OCI-LY7 (cell line): ENCODE measurements at regions not wholly inside any gene's neighbourhood (a gene's known extent, or its start where the extent isn't known, plus 50 kb on each side); places are given as distances from the start of the nearest gene placed in this dataset.

Experiments used
- BruUV-seq: library from RNA; stranded (reverse); fragments of 400-500 nt; replicated peaks from 2 replicates; lab custom pipeline; 2021; lab: Mats Ljungman, UMichigan
- CTCF ChIA-PET: fragments of 300-600 bp; sonication (Branson Sonifier 250); formaldehyde crosslinking; loops from one replicate; lab custom pipeline; 2022; ENCODE audit warnings: antibody characterized with exemption; ENCODE audit not compliant: unreplicated experiment; lab: Charles Lee
- POLR2A ChIA-PET: fragments of 300-600 bp; sonication (Branson Sonifier 250); formaldehyde crosslinking; loops from one replicate; lab custom pipeline; 2022; ENCODE audit warnings: antibody characterized with exemption; lab: Charles Lee
- DNase-seq: peaks from one replicate; pipeline ENCODE4 v3.0.0-alpha.2; 2015; ENCODE audit warnings: low spot score
- H2AFZ ChIP-seq: fragments of 200-600 bp; sonication (generic), shearing (Covaris generic); 2 replicates; pipeline ENCODE4 v1.6.1; 2014; ENCODE audit warnings: mild to moderate bottlenecking, antibody characterized with exemption, low read length, moderate library complexity
- H3K27ac ChIP-seq: fragments of 200-600 bp; sonication (generic); 2 replicates; pipeline ENCODE4 v1.5.1; 2014; ENCODE audit warnings: mixed run types, low read depth, mild to moderate bottlenecking, moderate library complexity, low read length, inconsistent platforms; ENCODE audit not compliant: poor library complexity, severe bottlenecking
- H3K36me3 ChIP-seq: fragments of 200-600 bp; sonication (generic); 2 replicates; pipeline ENCODE4 v1.6.1; 2014; ENCODE audit warnings: mild to moderate bottlenecking, antibody characterized with exemption, low read length, moderate library complexity, mixed read lengths; ENCODE audit not compliant: insufficient read depth
- H3K4me1 ChIP-seq: fragments of 200-600 bp; sonication (generic); 2 replicates; pipeline ENCODE4 v1.5.1; 2014; ENCODE audit warnings: mild to moderate bottlenecking, low read length; ENCODE audit not compliant: insufficient read depth, poor library complexity, severe bottlenecking
- H3K4me2 ChIP-seq: fragments of 200-600 bp; sonication (generic); 2 replicates; pipeline ENCODE4 v1.6.1; 2014; ENCODE audit warnings: mild to moderate bottlenecking, low read length
- H3K4me3 ChIP-seq: fragments of 200-600 bp; sonication (generic); 2 replicates; pipeline ENCODE4 v1.5.1; 2014; ENCODE audit warnings: mild to moderate bottlenecking, low read depth, low read length; ENCODE audit not compliant: poor library complexity, severe bottlenecking
- H3K79me2 ChIP-seq: fragments of 200-600 bp; sonication (generic); 2 replicates; pipeline ENCODE4 v1.6.1; 2016; ENCODE audit warnings: low read depth, mild to moderate bottlenecking, low read length, moderate library complexity, mixed read lengths; ENCODE audit not compliant: insufficient read depth
- H3K9me2 ChIP-seq: fragments of 200-600 bp; sonication (generic); 2 replicates; pipeline ENCODE4 v1.6.1; 2016; ENCODE audit warnings: mild to moderate bottlenecking, low read length, mixed read lengths; ENCODE audit not compliant: insufficient read depth
- H3K9me3 ChIP-seq: fragments of 200-600 bp; sonication (generic); 2 replicates; pipeline ENCODE4 v1.6.1; 2014; ENCODE audit warnings: mild to moderate bottlenecking, mixed run types, low read length, mixed read lengths
- H4K20me1 ChIP-seq: fragments of 200-600 bp; sonication (generic); 2 replicates; pipeline ENCODE4 v1.6.1; 2014; ENCODE audit warnings: mild to moderate bottlenecking, antibody characterized with exemption, low read length, moderate library complexity, mixed read lengths; ENCODE audit not compliant: insufficient read depth
- EZH2phosphoT487 ChIP-seq: fragments of 200-600 bp; sonication (generic); IDR thresholded peaks from 2 replicates; pipeline ENCODE4 v1.6.1; 2018; ENCODE audit warnings: low read depth, borderline replicate concordance, mild to moderate bottlenecking, mixed run types, antibody characterized with exemption, low read length, moderate library complexity, mixed read lengths
- intact Hi-C: fragments of 100-400 bp; cut with micrococcal nuclease; formaldehyde crosslinking; loops from one replicate; pipeline ENCODE4 v1.10.0; 2022; ENCODE audit not compliant: unreplicated experiment
- TF ChIP-seq, protein P1 (sequence below): fragments of 200-600 bp; sonication (generic); conservative IDR thresholded peaks from 2 replicates; pipeline ENCODE4 v1.5.1; 2014; ENCODE audit warnings: mild to moderate bottlenecking, antibody characterized with exemption, low read length, moderate library complexity, mixed read lengths

GRCh38 chr2:789529-789928 is 112.3 kb upstream of the TMEM18 start:
- H3K36me3 ChIP-seq: no peaks in the 10 kb centered on the region
- H3K9me3 ChIP-seq: no peaks in the 10 kb centered on the region
- TF ChIP-seq EZH2phosphoT487: no peak
- TF ChIP-seq, protein P1, sequence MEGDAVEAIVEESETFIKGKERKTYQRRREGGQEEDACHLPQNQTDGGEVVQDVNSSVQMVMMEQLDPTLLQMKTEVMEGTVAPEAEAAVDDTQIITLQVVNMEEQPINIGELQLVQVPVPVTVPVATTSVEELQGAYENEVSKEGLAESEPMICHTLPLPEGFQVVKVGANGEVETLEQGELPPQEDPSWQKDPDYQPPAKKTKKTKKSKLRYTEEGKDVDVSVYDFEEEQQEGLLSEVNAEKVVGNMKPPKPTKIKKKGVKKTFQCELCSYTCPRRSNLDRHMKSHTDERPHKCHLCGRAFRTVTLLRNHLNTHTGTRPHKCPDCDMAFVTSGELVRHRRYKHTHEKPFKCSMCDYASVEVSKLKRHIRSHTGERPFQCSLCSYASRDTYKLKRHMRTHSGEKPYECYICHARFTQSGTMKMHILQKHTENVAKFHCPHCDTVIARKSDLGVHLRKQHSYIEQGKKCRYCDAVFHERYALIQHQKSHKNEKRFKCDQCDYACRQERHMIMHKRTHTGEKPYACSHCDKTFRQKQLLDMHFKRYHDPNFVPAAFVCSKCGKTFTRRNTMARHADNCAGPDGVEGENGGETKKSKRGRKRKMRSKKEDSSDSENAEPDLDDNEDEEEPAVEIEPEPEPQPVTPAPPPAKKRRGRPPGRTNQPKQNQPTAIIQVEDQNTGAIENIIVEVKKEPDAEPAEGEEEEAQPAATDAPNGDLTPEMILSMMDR: no peak
- no peaks in the 10 kb centered on the region for H3K4me1 ChIP-seq
- ChIA-PET POLR2A (no interaction called here), CTCF (no interaction called here)
- H3K27ac ChIP-seq: no peak overlapping the region
- no TSS peak for BruUV-seq
- no peaks in the 10 kb centered on the region for H4K20me1 ChIP-seq
- intact Hi-C loops: no loop called here
- no peak overlapping the region for H3K4me2 ChIP-seq
- no peaks in the 10 kb centered on the region for H3K9me2 ChIP-seq
- no peaks in the 10 kb centered on the region for H3K79me2 ChIP-seq
- DNase-seq: no peak
- H2AFZ ChIP-seq: no peak overlapping the region
- H3K4me3 ChIP-seq: no peak overlapping the region

DNA sequence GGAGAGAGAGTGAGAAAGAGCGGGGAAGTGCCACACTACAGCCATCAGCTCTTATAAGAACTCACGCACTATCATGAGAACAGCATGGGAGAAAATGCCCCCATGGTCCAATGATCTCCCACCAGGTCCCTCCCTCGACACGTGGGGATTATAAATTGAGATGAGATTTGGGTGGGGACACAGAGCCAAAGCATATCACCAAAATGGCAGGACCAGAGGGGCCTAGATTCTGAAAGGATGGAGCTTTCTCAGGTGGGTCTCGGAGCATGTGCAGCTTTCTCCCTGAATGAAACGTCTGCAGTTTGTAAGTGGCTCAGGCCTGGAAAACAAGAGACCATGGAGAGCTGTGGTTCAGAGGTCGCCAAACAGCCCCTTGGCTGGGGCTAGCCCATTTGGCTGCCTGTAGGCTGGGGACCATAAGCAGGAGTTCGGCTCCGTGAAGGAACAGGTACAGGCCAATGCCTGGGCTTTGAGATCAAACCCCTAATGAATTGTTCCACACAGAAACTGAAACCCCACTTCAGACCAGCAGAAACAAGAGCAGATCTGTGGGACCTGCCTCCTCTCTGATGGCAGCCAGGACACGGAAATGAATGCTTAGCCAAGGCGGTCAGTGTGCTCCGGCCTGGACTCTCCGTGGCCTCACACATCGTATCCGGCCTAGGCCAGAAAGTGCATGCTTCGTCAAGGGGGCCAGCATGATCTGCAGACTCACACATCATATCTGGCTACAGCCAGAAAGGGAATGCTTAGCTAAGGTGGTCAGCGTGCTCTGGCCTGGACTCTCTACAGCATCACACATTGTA is 111.2 kb upstream of the TMEM18 start:
- Histone ChIP-seq H3K4me1 (no peaks in the 10 kb centered on the region), H3K9me3 (no peaks in the 10 kb centered on the region), H3K27ac (no peak overlapping the region), H3K36me3 (no peaks in the 10 kb centered on the region), H3K4me2 (no peak overlapping the region), H3K79me2 (no peaks in the 10 kb centered on the region), H3K9me2 (no peaks in the 10 kb centered on the region), H3K4me3 (no peak overlapping the region), H4K20me1 (no peaks in the 10 kb centered on the region), H2AFZ (no peak overlapping the region)
- no peak for DNase-seq
- ChIA-PET CTCF (no interaction called here), POLR2A (no interaction called here)
- intact Hi-C loops: no loop called here
- TF ChIP-seq, protein P1: no peak
- no peak for TF ChIP-seq EZH2phosphoT487
- no TSS peak for BruUV-seq

DNA sequence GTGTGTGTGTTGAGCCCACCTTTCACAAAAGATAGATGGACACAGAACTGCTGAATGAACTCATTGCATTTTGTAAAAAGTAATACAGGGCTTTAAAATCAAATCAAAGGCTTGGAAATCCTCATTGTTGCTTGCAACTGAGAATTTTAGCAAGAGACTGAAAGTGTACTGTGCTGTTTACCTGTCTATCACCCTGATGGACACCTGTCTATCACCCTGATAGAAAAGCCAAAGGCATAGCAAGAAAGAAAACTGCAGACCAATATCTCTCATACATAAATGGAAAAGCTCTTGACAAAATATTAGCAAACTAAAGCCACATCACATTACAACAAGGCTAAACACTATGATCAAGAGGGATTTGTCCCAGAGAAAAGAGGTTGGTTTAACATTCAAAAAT is 107.5 kb upstream of the TMEM18 start:
- Histone ChIP-seq H4K20me1 (no peaks in the 10 kb centered on the region), H3K4me1 (no peaks in the 10 kb centered on the region), H3K9me3 (no peaks in the 10 kb centered on the region), H3K4me3 (no peak overlapping the region), H3K36me3 (no peaks in the 10 kb centered on the region), H3K9me2 (no peaks in the 10 kb centered on the region), H3K4me2 (no peak overlapping the region), H2AFZ (no peak overlapping the region), H3K79me2 (no peaks in the 10 kb centered on the region), H3K27ac (no peak overlapping the region)
- intact Hi-C loops: no loop called here
- no peak for TF ChIP-seq EZH2phosphoT487
- TF ChIP-seq, protein P1: no peak
- CTCF ChIA-PET: no interaction called here
- no peak for DNase-seq
- BruUV-seq: no TSS peak
- POLR2A ChIA-PET: no interaction called here
